GM18951 (cell line): ENCODE measurements at regions not wholly inside any gene's neighbourhood (a gene's known extent, or its start where the extent isn't known, plus 50 kb on each side); places are given as distances from the start of the nearest gene placed in this dataset.
"Not testable (repeated sequence)": the region's sequence is repeated elsewhere in the genome, so short reads cannot be mapped to it uniquely, and the experiment has no call there.

Experiments
- POLR2A ChIP-seq: IDR thresholded peaks from 4 replicates; pipeline ENCODE4 v1.6.1; 2011; ENCODE audit warnings: mild to moderate bottlenecking; ENCODE audit not compliant: insufficient read length, insufficient read depth; ENCODE audit errors: extremely low read depth
- in situ Hi-C: fragments of 300-500 bp; cut with MboI; formaldehyde crosslinking; loops from one replicate; pipeline ENCODE4 v1.12.0; 2022; ENCODE audit warnings: low sequenced_read_pairs, mixed read lengths, inconsistent platforms; ENCODE audit not compliant: unreplicated experiment

DNA sequence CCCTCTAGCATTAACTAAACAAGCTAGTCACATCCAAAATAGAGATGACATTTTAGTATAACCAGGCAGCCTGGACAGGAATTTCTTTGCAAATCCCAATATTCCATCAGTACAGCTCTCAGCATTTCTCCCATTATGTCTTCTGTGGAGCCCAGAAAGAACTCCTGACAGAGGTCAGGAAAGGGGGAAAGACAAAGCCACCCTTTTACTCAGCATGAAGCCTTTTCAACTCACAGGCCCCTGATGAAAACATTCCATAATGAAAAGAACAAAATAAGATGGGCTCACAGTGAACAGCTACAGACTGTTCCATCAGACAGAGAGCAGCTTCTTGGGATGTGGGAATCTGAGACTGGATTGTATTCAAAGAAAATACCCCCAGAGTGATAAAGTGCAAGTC, 80.6 kb downstream of the TEX35 start:
- in situ Hi-C loops = no loop called here
- TF ChIP-seq POLR2A = no peak

DNA sequence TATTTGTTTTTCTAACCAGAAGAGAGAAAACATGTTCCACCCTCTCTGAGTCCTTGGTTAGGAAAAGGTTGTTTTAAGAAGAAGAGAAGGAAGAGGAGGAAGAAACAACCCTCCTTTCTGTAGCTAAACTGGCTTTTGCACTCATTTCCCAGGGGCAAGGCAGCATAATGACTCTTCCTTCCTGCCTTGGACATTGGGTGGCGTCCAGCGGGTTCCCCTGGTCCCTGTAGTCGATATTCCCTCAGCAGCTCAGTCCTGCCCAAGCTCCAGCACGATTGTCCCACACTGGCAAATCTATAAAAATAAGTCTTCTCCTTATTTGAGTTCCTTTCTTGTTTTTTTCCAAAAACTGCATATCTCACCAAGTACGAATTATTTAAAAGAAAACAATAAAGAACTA, 81.2 kb downstream of the TEX35 start:
- in situ Hi-C loops = no loop called here

DNA sequence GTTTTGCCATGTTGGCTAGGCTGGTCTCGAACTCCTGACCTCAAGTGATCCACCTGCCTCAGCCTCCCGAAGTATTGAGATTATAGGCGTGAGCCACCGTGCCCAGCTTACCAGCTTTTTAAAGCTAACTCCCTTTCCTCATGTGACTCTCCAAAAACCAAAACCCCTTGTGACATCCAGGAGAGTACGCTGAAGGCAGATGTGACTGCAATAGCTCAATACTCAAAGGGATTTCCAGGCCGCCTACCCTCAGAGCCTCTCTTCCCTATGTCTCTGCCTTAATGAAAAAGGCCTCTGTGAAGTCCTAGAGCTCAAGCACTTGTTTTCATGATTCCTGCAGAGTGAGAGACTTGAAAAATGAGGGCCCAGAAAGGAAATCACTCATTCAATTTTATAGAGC, 82.6 kb downstream of the TEX35 start:
- TF ChIP-seq POLR2A = no peak
- in situ Hi-C loops = no loop called here

More for the DNA sequence above, 81.2 kb downstream of the TEX35 start:
- TF ChIP-seq POLR2A = no peak

DNA sequence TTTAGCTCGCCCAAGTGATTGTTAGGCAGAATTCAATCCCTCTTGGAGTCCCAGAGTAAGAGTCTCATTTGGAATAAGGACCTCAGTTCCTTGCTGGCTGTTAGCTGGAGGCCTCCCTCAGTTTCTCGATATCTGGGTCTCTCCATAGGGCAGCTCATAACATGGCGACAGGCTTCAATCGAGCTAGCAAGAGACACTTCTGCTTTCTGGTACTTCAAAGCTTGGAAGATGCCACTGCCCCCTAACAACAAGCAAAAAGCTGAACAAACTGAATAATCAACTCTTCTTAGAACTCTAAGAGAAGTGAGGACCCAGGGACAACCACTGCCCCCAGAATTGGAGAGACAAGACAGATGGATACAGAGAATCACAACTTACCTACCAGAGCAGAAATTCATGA, 86.2 kb downstream of the TEX35 start:
- no peak for TF ChIP-seq POLR2A
- in situ Hi-C loops = no loop called here

DNA sequence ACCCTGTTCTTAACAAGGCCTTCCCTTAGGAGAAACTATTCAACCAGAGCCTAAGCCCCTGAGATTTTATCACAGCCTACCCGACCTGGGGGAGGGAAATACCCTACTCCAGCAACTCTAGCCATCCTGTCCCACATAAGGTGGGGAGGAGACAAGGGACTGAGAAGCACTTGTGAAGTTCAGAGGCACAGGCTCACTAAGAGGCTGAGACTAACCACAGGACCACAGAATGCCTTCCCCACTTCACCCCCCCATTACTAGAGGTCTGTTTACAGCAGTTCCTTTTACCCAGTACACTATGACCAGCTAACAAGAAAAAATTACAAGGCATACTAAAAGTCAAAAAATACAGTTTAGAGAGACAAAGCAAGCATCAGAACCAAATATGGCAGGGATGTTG, 86.8 kb downstream of the TEX35 start:
- no peak for TF ChIP-seq POLR2A
- in situ Hi-C loops = no loop called here

DNA sequence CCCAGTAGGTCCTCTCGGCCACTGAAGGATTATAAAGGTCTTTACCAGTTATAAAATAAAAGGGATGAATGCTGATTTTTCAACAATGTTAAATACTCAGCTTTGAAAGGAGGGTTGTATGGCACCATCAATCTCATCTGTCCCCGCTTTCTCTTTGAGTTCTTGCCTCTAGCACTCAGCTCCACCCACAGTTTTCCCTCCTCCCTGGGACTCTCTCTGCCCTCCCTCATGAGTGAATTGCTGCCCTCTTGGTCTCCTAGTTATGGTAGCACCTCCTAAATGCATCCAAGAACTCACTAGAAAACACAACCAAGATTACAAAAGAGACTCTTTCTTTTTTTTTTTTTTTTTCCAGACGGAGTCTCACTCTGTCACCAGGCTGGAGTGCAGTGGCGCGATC, 91.0 kb downstream of the TEX35 start:
- TF ChIP-seq POLR2A = no peak
- in situ Hi-C loops = no loop called here

DNA sequence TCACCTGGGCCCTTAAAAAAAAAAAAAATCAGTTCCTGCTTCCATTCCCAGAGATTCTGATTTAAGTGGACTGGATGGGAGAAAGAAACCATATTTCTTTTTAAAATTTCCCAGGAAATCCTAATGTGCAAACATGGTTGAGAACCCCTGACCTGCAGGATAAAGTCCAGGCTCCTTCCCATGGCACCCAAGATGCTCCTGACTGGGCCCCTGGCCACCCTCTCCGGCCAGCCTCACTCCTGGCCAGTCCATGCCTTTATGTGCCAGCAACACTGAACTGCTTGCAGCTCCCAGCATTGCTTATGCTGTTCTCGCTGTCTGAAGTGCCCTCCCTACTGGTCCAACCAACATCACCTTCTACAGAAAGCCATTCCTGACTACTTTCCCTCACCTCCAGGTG, 93.9 kb downstream of the TEX35 start:
- no peak for TF ChIP-seq POLR2A
- in situ Hi-C loops = no loop called here

DNA sequence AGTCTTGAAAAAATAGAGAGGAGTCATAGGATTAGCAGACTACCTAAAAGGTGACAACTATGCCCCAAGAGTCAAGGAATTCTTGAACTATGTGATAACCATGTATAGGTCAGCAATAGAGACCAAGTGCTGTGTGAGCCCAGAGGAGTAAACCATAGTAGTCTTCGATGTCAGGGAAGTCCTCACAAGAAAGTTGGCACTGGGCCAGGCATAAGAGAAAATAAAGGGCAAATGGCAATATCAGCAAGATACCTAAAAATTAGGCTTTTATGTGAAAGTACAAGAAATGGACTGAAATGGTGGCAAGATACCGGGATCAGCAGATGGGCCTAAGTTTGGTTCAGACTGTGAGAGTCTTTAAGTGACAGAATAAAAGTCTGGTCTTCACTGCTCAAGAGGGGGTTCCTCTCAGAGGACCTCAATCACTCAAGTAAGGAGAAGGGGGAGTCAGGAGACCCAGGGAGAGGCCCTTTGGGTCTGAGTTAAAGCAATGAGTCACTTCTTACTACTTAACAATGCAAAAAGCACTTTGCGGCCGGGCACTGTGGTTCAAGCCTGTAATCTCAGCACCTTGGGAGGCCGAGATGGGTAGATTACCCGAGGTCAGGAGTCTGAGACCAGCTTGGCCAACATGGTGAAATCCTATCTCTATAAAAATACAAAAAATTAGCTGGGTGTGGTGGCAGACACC, 95.0 kb downstream of the TEX35 start:
- in situ Hi-C loops = no loop called here
- no peak for TF ChIP-seq POLR2A

DNA sequence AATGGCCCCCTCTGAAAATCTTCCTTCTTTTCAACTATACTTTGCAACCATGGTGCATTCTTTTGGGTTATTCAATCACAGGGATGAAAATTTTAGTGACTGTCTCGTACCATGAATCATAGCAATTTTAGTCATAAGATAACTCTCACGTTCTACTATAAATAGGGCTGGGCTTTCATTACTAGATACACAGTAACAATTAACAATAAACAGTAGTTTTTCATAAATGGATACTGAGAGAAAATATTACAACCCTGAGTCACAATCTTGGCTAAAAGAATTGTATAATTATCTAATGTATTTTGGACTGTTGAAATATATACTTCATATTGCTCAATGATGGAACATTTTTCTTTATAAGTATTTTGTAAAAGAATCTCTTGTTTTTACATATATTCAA, 96.1 kb downstream of the TEX35 start:
- no peak for TF ChIP-seq POLR2A
- in situ Hi-C loops = no loop called here

DNA sequence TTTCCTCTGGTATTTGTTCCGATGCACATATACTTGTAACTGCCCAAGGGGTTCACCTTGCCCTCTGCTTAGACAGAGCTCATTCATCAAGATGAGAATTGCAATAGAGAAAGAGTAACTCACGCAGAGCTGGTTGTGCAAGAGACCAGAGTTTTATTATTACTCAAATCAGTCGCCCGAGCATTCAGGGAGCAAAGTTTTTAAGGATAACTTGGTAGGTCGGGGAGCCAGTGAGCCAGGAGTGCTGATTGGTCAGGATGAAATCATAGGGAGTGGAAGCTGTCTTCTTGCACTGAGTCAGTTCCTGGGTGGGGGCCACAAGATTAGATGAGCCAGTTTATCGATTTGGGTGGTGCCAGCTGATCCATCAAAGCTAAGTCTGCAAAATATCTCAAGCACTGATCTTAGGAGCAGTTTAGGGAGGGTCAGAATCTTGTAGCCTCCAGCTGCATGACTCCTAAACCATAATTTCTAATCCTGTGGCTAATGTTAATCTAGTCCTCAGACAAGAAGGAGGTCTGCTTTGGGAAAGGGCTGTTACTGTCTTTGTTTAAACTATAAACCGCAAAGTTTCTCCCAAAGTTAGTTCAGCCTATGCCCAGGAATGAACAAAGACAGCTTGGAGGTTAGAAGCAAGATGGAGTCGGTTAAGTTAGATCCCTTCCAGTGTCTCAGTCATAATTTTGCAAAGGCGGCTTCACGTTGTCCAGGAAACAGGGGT, 97.9 kb downstream of the TEX35 start:
- in situ Hi-C loops = not testable (repeated sequence)

DNA sequence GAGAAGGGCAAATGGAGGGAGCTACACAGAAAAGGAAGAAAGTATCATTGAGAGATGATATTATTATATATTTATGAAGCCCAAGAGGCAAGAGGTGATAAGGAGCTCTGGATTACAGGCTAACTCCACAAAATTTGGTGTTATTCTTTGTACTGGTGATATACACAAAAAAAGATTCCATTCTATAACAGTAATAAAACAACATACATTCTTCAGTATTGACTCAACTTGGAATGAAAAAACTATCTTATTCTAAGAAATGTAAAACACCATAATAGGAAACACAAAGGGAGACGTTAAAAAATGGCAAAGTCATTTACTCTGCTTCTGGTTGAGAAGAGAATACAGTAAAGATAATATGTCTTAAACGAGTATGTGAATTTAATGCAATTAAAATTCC, 99.4 kb downstream of the TEX35 start:
- in situ Hi-C loops = no loop called here
- no peak for TF ChIP-seq POLR2A

DNA sequence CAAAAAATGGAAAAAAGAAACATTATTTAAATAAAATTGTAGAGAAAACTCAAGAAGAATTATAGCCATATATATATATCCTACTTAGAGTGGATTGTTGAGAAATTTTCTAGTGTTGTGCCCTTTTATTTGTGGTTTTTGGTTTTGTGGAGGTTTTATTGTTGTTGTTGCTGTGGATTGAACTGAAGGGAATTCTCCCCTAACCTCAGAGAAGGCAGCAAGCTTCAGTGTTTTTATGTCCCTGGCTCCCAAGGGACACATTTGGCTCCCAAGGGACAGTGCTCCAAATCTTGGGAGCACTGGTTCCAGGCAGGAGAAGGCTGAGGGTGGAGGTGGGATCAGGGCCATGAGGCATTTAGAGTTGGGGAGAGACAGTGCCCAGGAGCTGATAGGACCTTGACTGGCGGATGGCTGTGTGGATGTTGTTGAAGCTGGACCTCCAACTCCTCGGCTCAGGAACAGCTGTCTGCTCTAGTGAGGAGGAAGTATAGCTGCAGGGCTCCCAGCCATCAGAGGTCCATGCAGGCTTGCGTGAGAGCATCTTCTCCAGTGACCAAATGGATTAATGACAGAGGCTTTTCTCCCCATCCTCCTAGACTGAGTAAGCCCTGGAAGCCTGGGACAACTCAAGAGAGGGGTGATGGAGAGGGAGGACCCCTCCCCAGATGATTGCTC, 100.5 kb downstream of the TEX35 start:
- no peak for TF ChIP-seq POLR2A
- in situ Hi-C loops = no loop called here

DNA sequence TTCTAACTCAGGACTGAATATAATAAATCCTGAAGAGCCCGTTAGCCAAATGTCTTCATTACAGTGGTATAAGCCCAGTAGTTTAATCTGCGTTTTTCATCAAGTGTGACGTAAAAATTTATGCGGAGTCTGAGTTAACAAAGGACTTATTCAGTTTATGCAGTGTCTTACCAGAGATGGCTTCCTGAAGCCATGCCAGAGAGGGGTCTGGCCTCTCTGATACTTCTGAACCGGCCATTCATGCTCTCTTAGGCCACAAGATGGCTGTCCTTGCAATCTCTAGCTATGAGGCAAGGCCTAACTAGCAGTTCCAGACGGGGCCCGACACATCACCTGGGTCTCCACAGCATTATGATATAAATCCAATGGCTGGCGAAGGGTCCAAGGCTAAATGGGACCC, 101.4 kb downstream of the TEX35 start:
- TF ChIP-seq POLR2A = no peak

DNA sequence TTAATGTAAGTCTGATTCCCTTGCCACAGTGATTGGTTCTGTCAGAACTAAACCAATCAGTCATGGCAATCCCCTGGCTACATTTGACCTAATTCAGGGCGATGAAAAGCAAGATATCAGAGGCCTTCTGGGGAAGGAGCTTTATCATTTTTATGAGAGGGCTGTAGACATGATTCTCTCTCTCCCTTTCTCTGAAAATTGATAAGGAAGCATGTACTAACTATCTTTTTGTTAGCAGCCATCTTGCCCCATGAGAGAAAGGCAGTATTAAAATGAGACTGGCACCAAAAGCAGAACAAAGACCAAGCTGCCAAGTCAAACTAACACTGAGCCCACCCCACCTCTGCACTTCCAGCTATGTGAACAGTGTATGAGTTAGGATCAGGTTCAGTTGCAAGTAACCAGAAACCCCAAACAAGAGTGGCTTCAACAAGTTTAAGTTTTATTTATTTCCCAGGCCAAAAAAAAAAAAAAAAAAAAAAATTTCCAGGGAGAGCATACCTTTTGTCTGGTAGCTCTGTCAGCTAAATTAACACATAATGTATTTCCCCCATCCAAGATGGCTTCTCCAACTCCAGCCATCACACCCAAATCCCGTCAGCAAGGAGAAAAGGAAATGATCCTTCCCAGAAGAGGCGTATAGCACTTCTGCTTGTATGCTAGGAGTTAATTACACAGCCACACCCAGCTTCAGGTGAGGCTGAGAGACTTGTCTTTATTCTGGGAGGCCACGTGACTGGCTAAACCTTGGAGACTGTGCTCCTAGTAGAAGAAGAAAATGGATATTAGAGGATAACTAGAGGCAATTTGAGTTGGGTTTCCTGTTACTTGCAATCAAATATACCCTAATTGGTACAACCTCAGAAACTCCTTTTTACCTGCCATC, 105.8 kb upstream of the RALGPS2 start:
- TF ChIP-seq POLR2A = no peak
- in situ Hi-C loops = no loop called here

More for the DNA sequence above, 101.4 kb downstream of the TEX35 start:
- in situ Hi-C loops = no loop called here
